ENCODE measurements at regions not wholly inside any gene's neighbourhood (a gene's known extent, or its start where the extent isn't known, plus 50 kb on each side); places are given as distances from the start of the nearest gene placed in this dataset.

GRCh38 chr5:84859056-84859455 is 474.4 kb upstream of the EDIL3 start:
- TF ChIP-seq CTCF (IDR thresholded peaks at IDR 0.05), result no peak
- no peak for TF ChIP-seq POLR2A (IDR thresholded peaks at IDR 0.05)

Data from ovary (tissue), 3 donors.